CD4-positive, alpha-beta T cell treated with Interleukin-12 subunit alpha and Interleukin-12 subunit beta, for 1 hour (primary cell): ENCODE measurements at regions not wholly inside any gene's neighbourhood (a gene's known extent, or its start where the extent isn't known, plus 50 kb on each side); places are given as distances from the start of the nearest gene placed in this dataset.

Experiments
- DNase-seq: peaks from one replicate; pipeline ENCODE4 v3.0.0-alpha.2; 2020

DNA sequence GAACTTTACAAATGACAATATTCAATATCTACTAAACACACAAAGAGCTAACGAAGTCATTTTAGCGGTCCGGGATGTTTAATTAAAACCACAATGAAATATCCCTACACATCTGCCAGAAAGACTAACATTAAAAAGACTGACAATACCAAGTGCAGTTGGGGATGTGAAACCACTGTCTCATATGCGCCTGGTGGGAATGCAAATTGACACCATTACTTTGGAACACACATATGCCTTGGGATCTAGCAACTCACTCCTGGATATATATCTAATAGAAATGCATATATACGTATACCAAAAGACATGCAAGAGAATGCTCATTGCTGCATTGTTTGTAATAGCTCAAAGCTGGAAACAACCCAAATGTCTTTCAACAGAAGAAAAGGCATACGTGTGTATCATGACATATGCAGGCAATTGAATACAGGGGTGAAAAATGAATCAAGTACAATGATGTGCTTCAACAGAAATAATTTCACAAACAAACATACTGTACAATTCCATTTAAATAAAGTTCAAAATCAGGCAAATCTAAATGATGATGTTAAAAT, 153.3 kb downstream of the CARTPT start:
- no peak for DNase-seq

DNA sequence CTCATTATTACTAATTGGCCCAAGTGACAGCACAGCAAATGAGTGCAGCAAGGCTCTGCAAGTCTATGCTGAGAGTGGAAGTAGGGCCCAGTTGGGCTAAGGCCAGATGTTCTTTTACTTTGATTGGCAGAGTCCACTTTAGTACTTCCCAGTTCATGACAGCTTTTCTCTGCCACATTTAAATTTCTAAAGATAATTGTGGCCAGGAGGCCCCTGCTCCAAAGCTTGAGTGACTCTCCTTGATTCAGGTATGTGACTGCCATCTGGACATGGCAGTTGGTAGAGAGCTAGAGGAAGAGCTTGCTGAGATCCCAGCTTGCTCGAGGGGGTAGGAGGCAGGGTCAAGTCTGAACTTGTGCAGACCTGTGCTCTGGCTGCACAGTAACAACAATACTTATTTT, 154.1 kb downstream of the CARTPT start:
- no peak for DNase-seq

- DNase-seq = no peak
These were observed 155.4 kb downstream of the CARTPT start for GRCh38 chr5:71874521-71874920.

DNA sequence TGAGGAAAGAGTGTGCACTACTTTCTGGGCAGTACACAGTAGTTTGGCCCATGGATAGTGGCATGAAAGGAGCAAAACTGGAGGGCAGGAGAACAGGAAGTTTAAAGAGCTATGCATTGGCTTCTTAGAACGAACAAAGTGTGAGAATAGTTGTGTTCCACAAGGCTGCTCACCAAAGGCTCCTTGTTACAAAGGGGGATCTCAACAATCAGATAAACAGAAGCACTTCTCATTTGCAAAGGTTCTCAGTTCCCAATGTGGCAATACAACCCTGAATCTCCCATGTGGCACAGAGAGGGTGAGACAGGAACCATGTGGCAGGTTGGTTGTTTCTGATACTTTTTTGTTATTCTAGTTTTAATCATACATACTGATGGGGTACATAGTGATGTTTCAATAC, 158.4 kb downstream of the CARTPT start:
- DNase-seq = no peak

- no peak for DNase-seq
These were observed 161.5 kb downstream of the CARTPT start for GRCh38 chr5:71880536-71880935.

DNA sequence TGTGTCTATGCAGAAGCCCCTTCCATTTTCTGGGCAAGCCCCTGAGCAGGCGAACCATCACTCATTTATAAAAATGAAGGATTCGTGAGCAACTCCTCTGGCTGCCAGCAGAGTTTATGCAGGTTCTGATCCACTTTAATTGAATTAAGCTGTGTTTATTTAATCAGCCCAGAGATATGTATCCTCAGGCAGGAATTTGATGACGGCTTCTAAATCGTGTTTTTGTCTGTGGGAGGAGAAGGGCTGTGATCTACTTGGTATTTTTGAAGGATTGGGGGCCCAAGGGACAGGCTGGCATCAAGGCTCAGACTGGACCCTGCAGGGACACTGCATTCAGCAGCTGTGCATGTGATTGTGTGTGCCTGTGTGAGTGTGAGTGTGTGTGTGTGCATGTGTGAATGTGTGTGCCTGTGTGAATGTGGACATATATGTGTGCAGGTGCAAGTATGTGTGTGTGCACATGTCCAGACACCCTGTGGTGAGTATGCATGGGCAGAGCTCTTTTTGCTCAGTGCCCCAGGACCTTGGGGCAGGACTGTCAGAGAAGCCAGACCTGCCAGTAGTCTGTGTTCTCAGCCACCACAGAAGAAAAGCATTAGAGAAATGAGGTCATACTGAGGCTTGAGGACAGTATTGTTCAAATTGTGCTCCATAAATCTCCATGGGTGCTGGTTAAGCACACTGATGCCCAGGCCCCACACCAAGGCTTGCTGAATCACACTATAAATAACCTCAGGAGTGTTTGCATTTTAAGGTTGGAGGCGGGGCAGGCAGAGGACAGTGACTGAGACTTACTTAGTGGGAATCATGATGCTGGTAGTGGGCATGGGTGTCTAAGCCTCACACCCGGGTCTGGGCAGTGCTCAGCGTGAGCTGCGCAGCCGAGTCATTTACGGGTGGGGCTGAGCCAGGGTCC, 164.0 kb downstream of the CARTPT start:
- DNase-seq = no peak

DNA sequence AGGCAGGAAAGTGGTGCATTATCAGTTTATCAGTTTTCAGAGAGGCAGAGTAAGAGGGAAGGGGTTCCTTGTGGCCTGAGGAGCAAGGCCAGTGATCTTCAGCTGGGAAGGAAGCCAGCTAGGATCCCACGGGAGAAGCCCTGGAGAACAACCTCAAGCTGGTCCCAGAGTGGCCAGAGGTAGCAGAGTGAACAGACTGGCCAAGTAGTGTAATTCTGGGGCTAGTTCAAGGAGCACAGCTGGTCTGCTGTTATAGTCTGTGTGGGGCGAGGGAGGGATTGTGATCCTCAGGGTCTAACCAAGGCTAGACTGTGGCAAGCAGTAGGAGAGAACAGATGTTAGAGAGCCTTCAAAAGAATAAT, 164.6 kb downstream of the CARTPT start:
- no peak for DNase-seq

DNA sequence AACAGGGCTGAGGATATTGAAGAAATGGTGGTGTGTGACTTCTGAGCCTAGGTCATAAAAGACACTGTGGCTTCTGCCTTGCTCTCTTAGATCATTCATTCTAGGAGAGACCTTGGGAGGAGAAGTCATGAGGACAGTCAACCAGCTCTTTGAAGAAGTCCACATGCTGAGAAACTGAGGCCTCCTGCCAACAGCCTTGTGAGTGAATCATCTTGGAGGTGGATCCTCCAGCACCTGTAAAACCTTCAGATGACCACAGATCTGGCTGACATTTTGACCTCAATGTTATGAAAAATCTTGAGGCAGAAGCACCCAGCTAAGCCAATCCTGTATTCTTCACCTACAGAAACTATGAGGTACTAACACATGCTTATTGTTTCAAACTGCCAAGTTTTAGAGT, 165.9 kb downstream of the CARTPT start:
- DNase-seq = no peak

DNA sequence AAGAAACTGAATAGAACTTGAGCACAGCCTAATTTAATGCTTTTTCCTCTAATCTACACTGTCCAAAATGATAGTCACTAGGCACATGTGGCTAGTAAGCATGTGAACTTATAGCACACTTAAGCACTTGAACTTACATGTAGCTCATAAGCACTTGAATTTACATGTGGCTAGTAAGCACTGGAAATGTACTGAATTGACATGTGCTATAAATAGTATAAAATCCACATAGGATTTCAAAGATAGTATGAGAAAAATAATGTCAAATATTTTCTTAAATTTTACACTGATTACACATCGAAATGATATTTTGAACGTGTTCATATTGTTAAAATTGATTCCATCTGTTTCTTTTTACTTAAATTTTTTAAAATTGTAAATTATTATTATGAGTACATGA, 167.3 kb downstream of the CARTPT start:
- no peak for DNase-seq

DNA sequence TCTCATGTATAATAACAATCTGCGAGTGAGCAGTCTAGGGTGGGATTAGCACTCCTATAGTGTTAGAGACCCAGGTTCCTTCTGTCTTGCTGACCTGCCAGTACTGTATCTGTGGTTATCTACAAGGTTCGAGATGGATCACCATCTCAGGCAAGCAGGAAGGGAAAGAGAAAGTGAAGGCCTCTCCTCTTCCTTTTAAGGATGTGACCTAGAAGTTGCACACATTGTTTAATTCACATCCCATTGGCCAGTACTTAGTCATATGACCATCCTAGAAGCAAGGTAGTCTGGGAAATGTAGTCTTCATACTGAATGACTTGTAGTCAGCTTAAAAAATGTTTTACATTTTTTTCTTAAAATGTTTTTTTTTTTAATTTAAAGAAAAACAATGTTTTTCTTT, 168.6 kb downstream of the CARTPT start:
- DNase-seq = peak; percentile 64

DNA sequence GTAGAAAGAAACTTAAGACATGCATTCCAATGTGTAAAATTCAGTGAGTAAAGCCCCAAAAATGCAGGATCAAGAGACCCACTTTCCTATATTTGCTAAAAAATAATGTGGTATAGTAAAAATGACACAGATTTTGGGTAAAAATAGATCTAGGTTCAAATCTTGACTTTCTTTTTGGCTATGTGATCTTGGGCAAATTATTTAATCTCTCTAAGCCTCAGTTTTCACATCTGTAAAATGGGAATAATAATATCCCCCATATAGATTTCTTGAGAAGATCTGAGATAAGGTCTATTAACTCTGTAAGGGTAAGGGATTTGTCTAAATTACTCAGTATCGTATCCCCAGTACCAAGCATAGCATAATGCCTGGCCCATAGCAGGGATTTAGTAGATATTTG, 172.3 kb downstream of the CARTPT start:
- no peak for DNase-seq

- DNase-seq = no peak
These were observed 172.8 kb downstream of the CARTPT start for GRCh38 chr5:71891856-71892255.

DNA sequence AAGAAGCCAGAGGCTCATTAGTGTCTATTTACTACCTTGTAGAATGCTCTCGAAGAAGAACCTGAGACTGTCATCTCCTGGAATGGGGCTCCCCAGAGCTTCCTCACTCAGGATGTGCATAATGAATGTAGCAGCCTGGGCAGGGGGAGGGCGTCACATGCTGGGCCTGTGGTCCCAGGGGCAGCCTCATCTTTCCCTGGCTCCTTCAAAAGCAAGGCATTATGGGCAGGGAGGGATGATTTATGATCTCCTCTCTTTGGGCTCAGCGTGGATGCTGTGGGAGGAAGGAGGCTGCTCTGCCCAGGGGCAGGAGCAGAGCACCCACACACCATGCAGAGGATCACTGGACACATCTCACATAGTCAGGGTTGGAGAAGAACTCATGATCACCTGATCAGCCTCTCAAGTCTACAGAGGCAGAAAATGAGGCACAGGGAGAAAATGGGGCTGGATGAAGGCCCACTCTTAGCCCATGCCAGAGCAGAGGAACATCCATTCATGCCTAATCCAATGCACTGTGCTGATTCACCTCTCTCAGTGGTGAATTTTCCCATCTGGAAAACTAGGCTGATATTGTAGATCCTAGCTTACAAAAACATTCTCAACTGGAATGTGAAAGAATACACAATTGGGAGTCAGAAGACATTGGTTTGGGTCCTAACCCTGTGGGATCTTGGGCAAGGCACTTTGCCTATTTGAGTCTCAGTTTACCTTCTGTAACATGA, 173.7 kb downstream of the CARTPT start:
- DNase-seq = no peak

- DNase-seq = no peak
These were observed 174.4 kb downstream of the CARTPT start for GRCh38 chr5:71893451-71893850.

GRCh38 chr5:71894091-71894490, 175.0 kb downstream of the CARTPT start:
- DNase-seq = no peak

GRCh38 chr5:71895546-71895945, 176.5 kb downstream of the CARTPT start:
- no peak for DNase-seq

DNA sequence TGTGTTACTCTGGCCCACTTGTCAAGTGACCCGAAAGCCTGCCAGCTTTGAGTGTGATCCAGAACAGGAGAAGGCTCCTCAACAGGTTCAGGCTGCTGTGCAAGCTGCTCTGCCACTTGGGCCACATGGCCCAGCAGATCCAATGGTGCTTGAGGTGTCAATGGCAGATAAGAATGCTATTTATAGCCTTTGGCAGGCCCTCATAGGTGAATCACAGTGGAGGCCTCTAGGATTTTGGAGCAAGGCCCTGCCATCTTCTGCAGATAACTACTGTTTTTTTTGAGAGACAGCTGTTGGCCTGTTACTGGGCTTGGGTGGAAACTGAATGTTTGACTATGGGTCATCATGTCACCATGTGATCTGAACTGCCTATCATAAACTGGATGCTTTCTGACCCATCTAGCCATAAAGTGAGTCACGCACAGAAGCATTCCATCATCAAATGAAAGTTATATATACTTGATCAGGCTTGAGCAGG, 180.8 kb downstream of the CARTPT start:
- no peak for DNase-seq

DNA sequence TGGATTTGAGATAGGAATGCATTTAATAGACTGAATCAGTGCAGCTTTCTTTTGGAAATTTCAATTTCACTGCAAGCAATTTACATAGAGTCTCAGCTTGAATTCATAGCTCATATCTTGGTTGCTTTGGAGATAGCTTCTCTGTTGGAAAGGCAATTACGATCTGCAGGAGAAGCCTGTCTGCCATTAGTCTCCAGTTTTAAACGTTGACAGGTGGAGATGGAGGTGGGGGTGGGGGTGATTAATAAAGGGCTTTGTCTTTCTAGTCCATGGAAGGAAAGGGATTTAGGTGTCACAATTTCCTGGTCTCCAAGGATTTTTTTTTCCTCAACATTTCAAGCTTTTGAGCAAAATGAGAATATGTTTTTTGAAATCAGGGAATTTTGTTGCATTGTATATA, 184.7 kb downstream of the CARTPT start:
- no peak for DNase-seq

DNA sequence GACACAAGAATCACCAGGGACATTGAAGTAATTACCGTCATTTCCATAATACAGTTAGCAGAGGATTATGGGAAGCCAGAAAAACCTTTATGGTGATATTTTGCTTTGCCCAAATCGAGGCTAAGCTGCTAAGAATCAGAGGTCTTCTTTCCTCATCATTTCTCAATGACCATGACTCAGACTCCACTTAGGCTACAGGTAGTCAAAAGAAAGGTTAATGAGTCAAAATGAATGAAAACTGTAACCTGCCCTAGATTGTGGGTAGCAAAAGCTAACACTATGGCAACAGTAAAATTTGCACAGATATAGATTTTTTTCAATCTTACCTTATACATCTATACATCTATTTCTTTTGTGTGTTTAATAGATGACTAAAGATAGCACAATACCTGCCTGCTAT, 185.8 kb downstream of the CARTPT start:
- DNase-seq = no peak

- no peak for DNase-seq
These were observed 187.0 kb downstream of the CARTPT start for GRCh38 chr5:71905834-71906711.

DNA sequence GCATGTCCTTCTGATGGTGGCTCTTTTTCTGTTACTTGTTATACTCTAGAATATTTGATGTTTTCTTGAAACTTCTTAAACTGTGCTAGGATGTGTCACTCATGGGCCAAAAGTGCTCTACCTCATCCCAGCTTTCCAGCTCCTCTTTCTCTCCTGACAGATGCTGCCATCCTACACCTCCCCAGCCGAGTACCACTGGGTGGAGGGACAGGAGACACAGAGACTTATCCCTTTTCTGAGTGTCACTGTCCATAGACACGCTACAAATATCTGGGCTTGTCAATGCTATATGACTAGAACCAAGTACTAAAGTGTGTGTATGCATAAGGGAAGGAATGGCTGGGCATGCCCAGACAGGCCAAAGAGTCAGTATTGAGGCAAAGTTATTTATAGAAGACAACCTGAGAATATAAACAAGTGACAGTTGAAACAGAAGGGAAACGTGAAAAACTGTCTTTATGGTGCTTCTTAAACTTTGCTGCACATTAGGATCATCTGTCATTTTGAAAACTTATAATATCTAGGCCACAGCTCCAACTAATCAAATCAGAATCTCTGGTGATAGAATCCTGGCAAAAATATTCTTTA, 188.0 kb downstream of the CARTPT start:
- DNase-seq = no peak

- DNase-seq = no peak
These were observed 188.6 kb downstream of the CARTPT start for GRCh38 chr5:71907608-71908145.
